LNCaP clone FGC (cell line): ENCODE measurements at regions not wholly inside any gene's neighbourhood (a gene's known extent, or its start where the extent isn't known, plus 50 kb on each side); places are given as distances from the start of the nearest gene placed in this dataset.

Experiments
- DNase-seq: peaks from one replicate; pipeline ENCODE4 v3.0.0-alpha.2; 2011; ENCODE audit warnings: low read depth
- H3K4me3 ChIP-seq: 2 replicates; pipeline ENCODE4 v1.5.1; 2011; ENCODE audit warnings: mild to moderate bottlenecking, low read depth, low read length, control low read depth
- TF ChIP-seq, protein P1 (sequence below): IDR thresholded peaks from 2 replicates; pipeline ENCODE4 v1.5.1; 2012; ENCODE audit warnings: mild to moderate bottlenecking; ENCODE audit not compliant: control insufficient read depth, insufficient read depth; ENCODE audit errors: extremely low read depth

DNA sequence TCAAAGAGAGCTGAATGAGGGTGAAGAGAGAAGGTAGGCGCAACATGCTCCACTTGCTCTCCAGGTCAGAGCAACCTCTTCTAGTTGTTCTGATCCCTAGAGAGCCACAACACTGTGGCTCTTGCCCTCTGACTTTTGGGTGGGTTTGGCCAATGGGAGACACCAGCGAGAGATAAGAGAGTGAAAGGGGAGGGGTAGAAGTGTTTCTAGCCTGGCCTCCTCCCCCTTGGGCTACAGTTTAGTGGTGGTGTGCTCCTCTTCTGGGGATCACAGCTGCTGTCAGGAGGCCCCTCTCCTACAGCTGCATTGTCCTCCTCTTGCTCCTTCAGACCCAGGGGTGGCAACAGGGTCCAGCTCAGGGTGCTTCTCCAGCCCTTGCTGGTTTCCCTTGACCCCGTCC, 454.8 kb downstream of the FUT8 start:
- DNase-seq = no peak

DNA sequence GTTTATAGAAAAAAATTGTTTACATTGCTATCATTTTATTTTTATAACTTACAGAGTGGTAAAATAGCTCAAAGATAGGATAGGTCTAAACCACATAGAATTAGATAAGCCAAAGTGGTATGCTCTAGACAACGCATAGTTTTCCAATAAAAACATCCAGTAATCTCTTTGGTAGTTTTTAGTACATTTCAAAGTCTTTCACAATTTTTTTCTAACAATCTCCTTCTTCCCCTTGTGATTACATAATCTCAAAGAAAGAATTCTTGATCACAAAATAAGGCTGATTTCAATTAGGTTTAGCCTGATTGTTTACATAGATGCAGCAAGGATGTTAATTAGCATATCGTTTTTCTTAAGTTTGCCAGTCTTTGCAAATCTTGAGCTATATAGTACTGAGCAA, 460.0 kb downstream of the FUT8 start:
- TF ChIP-seq, protein P1, sequence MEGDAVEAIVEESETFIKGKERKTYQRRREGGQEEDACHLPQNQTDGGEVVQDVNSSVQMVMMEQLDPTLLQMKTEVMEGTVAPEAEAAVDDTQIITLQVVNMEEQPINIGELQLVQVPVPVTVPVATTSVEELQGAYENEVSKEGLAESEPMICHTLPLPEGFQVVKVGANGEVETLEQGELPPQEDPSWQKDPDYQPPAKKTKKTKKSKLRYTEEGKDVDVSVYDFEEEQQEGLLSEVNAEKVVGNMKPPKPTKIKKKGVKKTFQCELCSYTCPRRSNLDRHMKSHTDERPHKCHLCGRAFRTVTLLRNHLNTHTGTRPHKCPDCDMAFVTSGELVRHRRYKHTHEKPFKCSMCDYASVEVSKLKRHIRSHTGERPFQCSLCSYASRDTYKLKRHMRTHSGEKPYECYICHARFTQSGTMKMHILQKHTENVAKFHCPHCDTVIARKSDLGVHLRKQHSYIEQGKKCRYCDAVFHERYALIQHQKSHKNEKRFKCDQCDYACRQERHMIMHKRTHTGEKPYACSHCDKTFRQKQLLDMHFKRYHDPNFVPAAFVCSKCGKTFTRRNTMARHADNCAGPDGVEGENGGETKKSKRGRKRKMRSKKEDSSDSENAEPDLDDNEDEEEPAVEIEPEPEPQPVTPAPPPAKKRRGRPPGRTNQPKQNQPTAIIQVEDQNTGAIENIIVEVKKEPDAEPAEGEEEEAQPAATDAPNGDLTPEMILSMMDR = no peak
- H3K4me3 ChIP-seq = no peak overlapping the region
- DNase-seq = no peak

More for the DNA sequence above, 454.8 kb downstream of the FUT8 start:
- H3K4me3 ChIP-seq = no peak overlapping the region
- TF ChIP-seq, protein P1 = no peak

DNA sequence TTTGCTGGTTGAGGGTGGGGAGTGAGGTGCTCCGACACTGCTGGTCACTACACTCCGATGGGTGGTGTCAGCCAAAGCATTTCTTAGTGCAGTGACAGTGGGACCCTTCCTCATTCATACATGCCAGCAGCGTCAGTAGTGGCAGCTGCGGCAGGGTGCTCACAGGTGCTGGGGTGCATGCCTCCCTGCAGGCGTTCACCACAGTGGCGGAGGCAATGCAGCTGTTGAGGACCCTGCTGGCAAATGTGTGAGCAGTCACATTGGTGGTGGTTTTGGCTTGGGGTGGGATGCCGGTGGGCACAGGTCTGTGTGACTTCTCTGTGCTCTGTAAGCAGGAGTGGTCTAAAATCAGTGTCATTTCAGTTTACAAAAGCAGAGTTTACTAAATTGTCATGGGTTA, 464.6 kb downstream of the FUT8 start:
- TF ChIP-seq, protein P1 = no peak
- H3K4me3 ChIP-seq = no peak overlapping the region
- no peak for DNase-seq

DNA sequence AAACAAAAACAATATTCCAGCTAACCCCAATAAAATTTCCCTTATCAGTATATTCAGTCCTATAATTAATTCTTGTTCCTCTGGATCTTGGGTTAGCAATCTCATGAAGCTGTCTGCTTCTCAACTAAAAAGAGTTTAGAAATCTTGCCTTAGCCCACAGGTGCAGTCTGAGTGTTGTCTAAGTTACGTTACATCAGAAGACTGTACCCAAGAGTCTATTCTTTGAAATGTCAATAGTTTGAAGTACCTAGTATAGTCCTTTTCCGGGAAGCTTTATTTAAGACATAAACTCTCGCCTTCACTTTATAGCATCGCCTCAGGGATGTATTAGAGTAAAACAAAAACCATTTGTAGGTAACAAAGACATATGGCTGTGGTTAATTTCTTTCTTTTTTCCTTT, 465.1 kb downstream of the FUT8 start:
- DNase-seq = no peak
- no peak overlapping the region for H3K4me3 ChIP-seq
- TF ChIP-seq, protein P1 = no peak

DNA sequence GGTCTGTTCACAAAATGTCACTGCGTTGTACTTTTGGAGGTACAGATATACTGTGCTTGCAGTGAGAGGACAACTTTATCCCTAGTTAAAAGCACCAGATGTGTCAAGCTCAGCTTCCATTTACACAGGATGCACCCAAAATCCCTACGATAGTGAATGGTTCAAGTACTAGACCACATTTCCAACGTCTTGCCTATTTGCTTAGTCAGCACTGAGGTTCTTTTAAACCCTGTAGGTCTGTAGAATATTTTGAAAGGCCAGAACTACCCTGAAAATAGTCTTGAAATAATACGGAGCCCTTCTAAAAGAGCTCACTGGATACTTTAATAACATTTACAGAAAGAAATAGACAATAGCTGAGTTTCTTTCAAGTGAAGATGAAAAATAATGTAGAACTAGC, 466.1 kb downstream of the FUT8 start:
- H3K4me3 ChIP-seq = no peak overlapping the region
- TF ChIP-seq, protein P1 = no peak
- no peak for DNase-seq

DNA sequence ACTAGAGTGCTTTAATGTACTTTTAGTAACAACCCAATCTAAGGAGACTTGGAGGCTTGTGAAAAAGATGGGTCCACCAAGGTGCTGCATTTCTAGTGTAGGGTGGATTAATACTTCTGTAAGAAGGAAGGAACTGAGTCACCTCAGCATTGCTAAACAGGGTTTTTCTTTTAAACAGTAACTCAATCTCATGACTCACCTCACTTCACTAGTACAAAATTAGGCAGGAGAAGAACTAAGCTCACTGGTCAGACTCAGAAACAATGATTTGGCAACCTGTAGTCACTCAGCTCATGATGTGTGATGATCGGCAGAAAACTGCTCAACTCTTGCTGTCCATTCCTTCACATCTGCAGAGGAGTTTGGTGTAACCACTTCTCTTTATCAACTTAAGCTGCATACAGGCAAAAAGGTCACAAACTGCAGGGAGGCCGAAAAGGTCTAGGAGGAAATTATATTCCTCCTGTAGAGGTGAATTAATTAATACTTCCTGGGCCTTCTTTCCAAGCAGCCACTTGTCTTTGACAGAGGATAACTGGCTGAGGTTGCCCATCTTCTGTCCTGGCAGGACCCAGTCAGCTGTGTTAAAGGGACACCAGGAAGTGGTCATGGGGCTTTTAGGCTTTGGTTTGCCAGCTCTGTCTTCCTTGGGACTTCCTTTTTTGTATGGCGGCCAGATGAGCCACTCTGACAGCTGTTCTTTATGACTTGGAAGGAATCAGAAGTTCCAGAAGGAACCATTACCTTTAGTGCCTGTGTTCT, 466.9 kb downstream of the FUT8 start:
- TF ChIP-seq, protein P1 = no peak
- no peak for DNase-seq

DNA sequence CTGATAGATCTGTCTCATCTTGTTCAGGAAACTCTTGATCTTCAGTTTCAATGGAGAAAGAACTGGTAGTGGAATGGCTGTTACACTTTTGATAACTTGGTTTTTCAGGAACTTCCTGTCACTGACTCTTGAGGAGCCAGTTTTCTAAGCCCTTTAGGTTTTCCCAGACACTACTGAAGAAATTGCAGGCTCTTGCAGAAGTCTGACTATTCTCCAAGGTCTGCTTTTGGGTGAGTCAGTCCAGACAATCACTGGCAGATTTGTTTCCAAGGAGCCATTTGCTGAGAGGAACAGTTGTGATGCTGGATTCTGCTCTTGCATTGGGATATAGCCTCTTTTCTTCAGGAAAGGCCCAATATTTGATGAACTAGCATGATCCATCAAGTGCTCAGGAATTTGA, 468.0 kb downstream of the FUT8 start:
- no peak overlapping the region for H3K4me3 ChIP-seq
- TF ChIP-seq, protein P1 = no peak
- DNase-seq = no peak

More for the DNA sequence above, 466.9 kb downstream of the FUT8 start:
- H3K4me3 ChIP-seq = no peak overlapping the region
